H1 (cell line): ENCODE measurements at regions not wholly inside any gene's neighbourhood (a gene's known extent, or its start where the extent isn't known, plus 50 kb on each side); places are given as distances from the start of the nearest gene placed in this dataset.

Experiments
- CTCF ChIA-PET: fragments of 300-600 bp; sonication (Branson Sonifier 250); formaldehyde crosslinking; loops from one replicate; lab custom pipeline; 2021; ENCODE audit not compliant: partially characterized antibody; lab: Charles Lee
- POLR2A ChIA-PET: fragments of 300-600 bp; sonication (Branson Sonifier 250); formaldehyde crosslinking; loops from one replicate; lab custom pipeline; 2021; ENCODE audit warnings: inconsistent platforms; ENCODE audit not compliant: partially characterized antibody; lab: Charles Lee
- DNase-seq, 2 experiments: peaks; one replicate each; pipeline versions ENCODE4 v3.0.0 to v3.0.0-alpha.2; 2010 to 2022; ENCODE audit warnings: low spot score in 2 of 2, low read depth in 1 of 2, mixed read lengths in 1 of 2
- FAIRE-seq: peaks from 2 replicates; lab custom pipeline; 2011; peaks lifted over from hg19 to GRCh38; lab: Jason Lieb, UNC
- H2AFZ ChIP-seq: 2 replicates; pipeline ENCODE4 v1.8.1; 2012; ENCODE audit warnings: low read length, inconsistent platforms
- H2AK5ac ChIP-seq: 2 replicates; pipeline ENCODE4 v1.6.1; 2013; ENCODE audit warnings: low read depth, low read length
- H2BK120ac ChIP-seq: replicated peaks from 2 replicates; pipeline ENCODE3; 2013; ENCODE audit warnings: low read depth, low read length, inconsistent platforms
- H2BK12ac ChIP-seq: 2 replicates; pipeline ENCODE4 v1.6.1; 2013; ENCODE audit warnings: low read depth, low read length
- H2BK15ac ChIP-seq: 2 replicates; pipeline ENCODE4 v1.6.1; 2013; ENCODE audit warnings: low read length
- H2BK20ac ChIP-seq: 2 replicates; pipeline ENCODE4 v1.6.1; 2013; ENCODE audit warnings: low read length
- H2BK5ac ChIP-seq: 2 replicates; pipeline ENCODE4 v1.6.1; 2013; ENCODE audit warnings: low read depth, low read length
- H3K14ac ChIP-seq: 2 replicates; pipeline ENCODE4 v1.6.1; 2013; ENCODE audit warnings: inconsistent platforms; ENCODE audit not compliant: insufficient read length
- H3K18ac ChIP-seq: 2 replicates; pipeline ENCODE4 v1.6.1; 2013; ENCODE audit warnings: low read length; ENCODE audit errors: extremely low read depth
- H3K23ac ChIP-seq: 2 replicates; pipeline ENCODE4 v1.6.1; 2013; ENCODE audit warnings: inconsistent platforms; ENCODE audit not compliant: insufficient read length
- H3K23me2 ChIP-seq: 2 replicates; pipeline ENCODE4 v1.6.1; 2013; ENCODE audit warnings: low read depth, low read length
- H3K27ac ChIP-seq: 2 replicates; pipeline ENCODE4 v1.6.1; 2011; ENCODE audit warnings: low read depth, low read length, inconsistent platforms
- H3K27me3 ChIP-seq, 4 experiments: replicated peaks in 1 of 4; 1 replicate in 1 of 4; 2 replicates in 3 of 4; pipeline versions ENCODE4 v1.6.1 to v1.8.1; 2011 to 2013; ENCODE audit warnings: low read length in 3 of 4, mild to moderate bottlenecking in 3 of 4, inconsistent platforms in 2 of 4, mixed read lengths in 2 of 4, moderate library complexity in 1 of 4; ENCODE audit not compliant: control insufficient read depth in 3 of 4, insufficient read depth in 3 of 4; ENCODE audit errors: extremely low read depth in 1 of 4
- H3K36me3 ChIP-seq, 4 experiments: 2 replicates each; pipeline versions ENCODE4 v1.6.1 to v1.8.1; 2011 to 2013; ENCODE audit warnings: mild to moderate bottlenecking in 4 of 4, low read length in 3 of 4, moderate library complexity in 2 of 4, control low read depth in 1 of 4, inconsistent platforms in 1 of 4; ENCODE audit not compliant: insufficient read depth in 4 of 4, control insufficient read depth in 2 of 4
- H3K4ac ChIP-seq: replicated peaks from 2 replicates; pipeline ENCODE3; 2013; ENCODE audit warnings: low read length, low read depth, mixed read lengths, inconsistent platforms; ENCODE audit not compliant: insufficient read length
- H3K4me1 ChIP-seq, 4 experiments: replicated peaks in 1 of 4; 1 replicate in 1 of 4; 2 replicates in 3 of 4; pipeline versions ENCODE4 v1.6.1 to v1.8.1; 2011 to 2013; ENCODE audit warnings: low read length in 3 of 4, inconsistent platforms in 2 of 4, mixed read lengths in 1 of 4; ENCODE audit not compliant: insufficient read depth in 4 of 4, control insufficient read depth in 3 of 4
- H3K4me2 ChIP-seq, 2 experiments: 2 replicates each; pipeline versions ENCODE4 v1.6.1 to v1.8.1; 2011 to 2013; ENCODE audit warnings: low read depth in 2 of 2, low read length in 2 of 2, control low read depth in 1 of 2, inconsistent platforms in 1 of 2, mild to moderate bottlenecking in 1 of 2; ENCODE audit not compliant: insufficient read depth in 1 of 2
- H3K4me3 ChIP-seq, 4 experiments: fragments of 200-600, 300-600 bp in 1 of 4; sonication (generic), shearing (Covaris generic), sonication (Bioruptor Twin) in 1 of 4; 2 replicates each; pipeline versions ENCODE4 v1.5.1 to v1.8.1; 2011 to 2016; ENCODE audit warnings: low read length in 4 of 4, low read depth in 3 of 4, control low read depth in 2 of 4, inconsistent platforms in 2 of 4, mild to moderate bottlenecking in 2 of 4, mixed read lengths in 1 of 4, moderate library complexity in 1 of 4; ENCODE audit not compliant: insufficient read depth in 2 of 4; ENCODE audit errors: extremely low read depth in 1 of 4
- H3K56ac ChIP-seq: replicated peaks from 2 replicates; pipeline ENCODE3; 2013; ENCODE audit warnings: low read depth, mild to moderate bottlenecking, mixed read lengths, low read length, inconsistent platforms; ENCODE audit not compliant: insufficient read length
- H3K79me1 ChIP-seq: 2 replicates; pipeline ENCODE4 v1.6.1; 2013; ENCODE audit warnings: low read depth, low read length, control low read depth
- H3K79me2 ChIP-seq, 2 experiments: 2 replicates each; pipeline versions ENCODE4 v1.6.1 to v1.8.1; 2012 to 2013; ENCODE audit warnings: low read length in 2 of 2, mild to moderate bottlenecking in 2 of 2, inconsistent platforms in 1 of 2; ENCODE audit not compliant: insufficient read depth in 2 of 2, control insufficient read depth in 1 of 2
- H3K9ac ChIP-seq, 4 experiments: replicated peaks in 1 of 4; 1 replicate in 1 of 4; 2 replicates in 3 of 4; pipeline versions ENCODE4 v1.6.1 to v1.8.1; 2011 to 2013; ENCODE audit warnings: low read depth in 3 of 4, low read length in 3 of 4, control low read depth in 2 of 4, mild to moderate bottlenecking in 2 of 4, moderate library complexity in 2 of 4, inconsistent platforms in 1 of 4; ENCODE audit errors: extremely low read depth in 1 of 4
- H3K9me3 ChIP-seq, 2 experiments: 2 replicates each; pipeline versions ENCODE4 v1.6.1 to v1.8.1; 2012 to 2013; ENCODE audit warnings: mild to moderate bottlenecking in 2 of 2, moderate library complexity in 2 of 2, control low read depth in 1 of 2, inconsistent platforms in 1 of 2, low read depth in 1 of 2, low read length in 1 of 2, mixed read lengths in 1 of 2; ENCODE audit not compliant: insufficient read depth in 2 of 2
- H4K20me1 ChIP-seq, 2 experiments: replicated peaks in 1 of 2; 2 replicates each; pipeline versions ENCODE3 to v1.8.1; 2011 to 2013; ENCODE audit warnings: inconsistent platforms in 2 of 2, low read length in 2 of 2, mild to moderate bottlenecking in 1 of 2; ENCODE audit not compliant: insufficient read depth in 2 of 2, control insufficient read depth in 1 of 2
- H4K5ac ChIP-seq: 2 replicates; pipeline ENCODE4 v1.6.1; 2013; ENCODE audit warnings: low read length, low read depth, mixed read lengths, inconsistent platforms; ENCODE audit not compliant: insufficient read length
- H4K8ac ChIP-seq: 2 replicates; pipeline ENCODE4 v1.8.0; 2013; ENCODE audit warnings: mild to moderate bottlenecking, moderate library complexity, low read length, inconsistent platforms; ENCODE audit not compliant: insufficient read depth; ENCODE audit errors: extremely low read depth
- H4K91ac ChIP-seq: replicated peaks from 2 replicates; pipeline ENCODE3; 2013; ENCODE audit warnings: low read length, mixed read lengths, inconsistent platforms; ENCODE audit not compliant: insufficient read length
- ATF3 ChIP-seq: IDR thresholded peaks from 2 replicates; pipeline ENCODE4 v1.6.1; 2011; ENCODE audit warnings: low read depth, mild to moderate bottlenecking, low read length; ENCODE audit not compliant: insufficient read depth
- CBX5 ChIP-seq: fragments of 300-800, 300-1000 bp; sonication (generic); IDR thresholded peaks from 2 replicates; pipeline ENCODE4 v1.7.1; 2016; ENCODE audit warnings: antibody characterized with exemption, low read length, low read depth
- CEBPB ChIP-seq: IDR thresholded peaks from 2 replicates; pipeline ENCODE4 v1.6.1; 2012; ENCODE audit warnings: low read depth, low read length
- CREB1 ChIP-seq: IDR thresholded peaks from 2 replicates; pipeline ENCODE4 v1.6.1; 2012; ENCODE audit warnings: inconsistent platforms
- CTCF ChIP-seq, 3 experiments: IDR thresholded peaks; 1 replicate in 2 of 3; 2 replicates in 1 of 3; pipeline versions ENCODE4 v1.5.1 to v1.6.1; 2011; ENCODE audit warnings: low read length in 3 of 3, mild to moderate bottlenecking in 3 of 3, inconsistent platforms in 2 of 3, low read depth in 1 of 3, moderate library complexity in 1 of 3; ENCODE audit not compliant: insufficient read depth in 1 of 3; ENCODE audit errors: control extremely low read depth in 1 of 3
- HDAC2 ChIP-seq, 2 experiments: fragments of 300-600 bp in 1 of 2; sonication (generic) in 1 of 2; IDR thresholded peaks; 2 replicates each; pipeline ENCODE4 v1.6.1; 2011 to 2012; ENCODE audit warnings: low read depth in 2 of 2, low read length in 2 of 2, mild to moderate bottlenecking in 2 of 2, moderate library complexity in 2 of 2, borderline replicate concordance in 1 of 2, inconsistent platforms in 1 of 2
- POLR2A ChIP-seq, 2 experiments: IDR thresholded peaks; 1 replicate in 1 of 2; 2 replicates in 1 of 2; pipeline ENCODE4 v1.6.1; 2011; ENCODE audit warnings: low read depth in 2 of 2, low read length in 2 of 2, mild to moderate bottlenecking in 2 of 2; ENCODE audit errors: control extremely low read depth in 1 of 2
- POLR2AphosphoS5 ChIP-seq: IDR thresholded peaks from 2 replicates; pipeline ENCODE4 v1.6.1; 2011; ENCODE audit warnings: low read depth, low read length
- RFX5 ChIP-seq: IDR thresholded peaks from 2 replicates; pipeline ENCODE4 v1.6.1; 2011; ENCODE audit warnings: low read depth, low read length, improper control_type of control experiment, borderline replicate concordance
- SIN3A ChIP-seq, 2 experiments: IDR thresholded peaks in 1 of 2; conservative IDR thresholded peaks in 1 of 2; 2 replicates each; pipeline ENCODE4 v1.6.1; 2011 to 2012; ENCODE audit warnings: low read length in 2 of 2, improper control_type of control experiment in 1 of 2, low read depth in 1 of 2, mild to moderate bottlenecking in 1 of 2
- SP2 ChIP-seq: IDR thresholded peaks from 2 replicates; pipeline ENCODE4 v1.6.1; 2012; ENCODE audit warnings: mild to moderate bottlenecking, low read length, inconsistent platforms
- SRF ChIP-seq: IDR thresholded peaks from 2 replicates; pipeline ENCODE4 v1.6.1; 2011; ENCODE audit warnings: mild to moderate bottlenecking, low read depth, low read length, moderate library complexity
- TAF1 ChIP-seq: IDR thresholded peaks from 2 replicates; pipeline ENCODE4 v1.6.1; 2011; ENCODE audit warnings: mild to moderate bottlenecking, low read depth, low read length
- ZNF274 ChIP-seq: IDR thresholded peaks from 2 replicates; pipeline ENCODE4 v1.7.0; 2012; ENCODE audit warnings: low read length, borderline replicate concordance; ENCODE audit errors: extremely low read depth

DNA sequence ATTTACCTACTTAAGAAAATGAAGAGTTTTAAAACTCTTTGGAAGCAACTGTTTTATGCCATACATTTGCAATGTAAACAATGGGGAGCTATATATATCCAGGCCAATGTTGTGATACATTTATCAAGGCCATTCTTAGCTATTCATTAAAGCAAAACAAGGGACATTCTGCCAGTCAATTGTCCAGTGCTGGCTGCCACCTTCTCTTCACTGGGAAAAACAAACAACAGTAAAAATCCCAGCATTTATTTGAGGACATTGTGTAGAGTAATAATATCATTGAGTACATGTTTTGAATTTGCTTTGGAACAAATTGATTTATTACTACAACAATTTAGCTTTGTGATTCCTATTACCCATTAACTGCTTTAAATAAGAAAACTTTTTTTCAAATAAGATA is 1107.4 kb downstream of the DTWD2 start:
- H3K18ac ChIP-seq = no peak overlapping the region
- DNase-seq (no peak), FAIRE-seq (no peak)
- H3K79me2 ChIP-seq = no peaks in the 10 kb centered on the region
- no peak overlapping the region for H2BK20ac ChIP-seq
- H2AK5ac ChIP-seq = no peak overlapping the region
- H3K56ac ChIP-seq = no peak overlapping the region
- no peak overlapping the region for H3K4ac ChIP-seq
- no peak overlapping the region for H4K91ac ChIP-seq
- no peak overlapping the region for H2AFZ ChIP-seq
- no peaks in the 10 kb centered on the region for H3K27me3 ChIP-seq
- H2BK12ac ChIP-seq = no peak overlapping the region
- H3K23ac ChIP-seq = no peak overlapping the region
- no peaks in the 10 kb centered on the region for H4K20me1 ChIP-seq
- H4K8ac ChIP-seq = no peak overlapping the region
- H3K27ac ChIP-seq = no peak overlapping the region
- H3K14ac ChIP-seq = no peak overlapping the region
- H4K5ac ChIP-seq = no peak overlapping the region
- H3K9ac ChIP-seq = no peak overlapping the region
- ChIA-PET CTCF (no interaction called here), POLR2A (no interaction called here)
- no peak overlapping the region for H2BK5ac ChIP-seq
- no peaks in the 10 kb centered on the region for H3K79me1 ChIP-seq
- H3K4me1 ChIP-seq = no peaks in the 10 kb centered on the region
- H2BK120ac ChIP-seq = no peak overlapping the region
- no peaks in the 10 kb centered on the region for H3K36me3 ChIP-seq
- no peak overlapping the region for H2BK15ac ChIP-seq
- no peak overlapping the region for H3K4me2 ChIP-seq
- no peaks in the 10 kb centered on the region for H3K9me3 ChIP-seq
- H3K4me3 ChIP-seq = no peak overlapping the region
- no peaks in the 10 kb centered on the region for H3K23me2 ChIP-seq
- TF ChIP-seq ATF3 (no peak), POLR2AphosphoS5 (no peak), CEBPB (no peak), SP2 (no peak), CBX5 (no peak), ZNF274 (no peak), SIN3A (conservative IDR thresholded peaks at IDR 0.05 in 1 of 2, IDR thresholded peaks at IDR 0.05 in 1 of 2; ENCODE audit: low read depth in 1 of 2, low read length in 2 of 2) (no peak), CTCF (IDR thresholded peaks at IDR 0.05; ENCODE audit: control extremely low read depth in 1 of 3, insufficient read depth in 1 of 3, low read depth in 1 of 3, low read length in 3 of 3) (no peak), POLR2A (IDR thresholded peaks at IDR 0.05; ENCODE audit: control extremely low read depth in 1 of 2, low read depth in 2 of 2, low read length in 2 of 2) (no peak), RFX5 (no peak), HDAC2 (IDR thresholded peaks at IDR 0.05; ENCODE audit: borderline replicate concordance in 1 of 2, low read depth in 2 of 2, low read length in 2 of 2) (no peak), TAF1 (no peak), SRF (no peak), CREB1 (no peak)
